ENCODE measurements at regions not wholly inside any gene's neighbourhood (a gene's known extent, or its start where the extent isn't known, plus 50 kb on each side); places are given as distances from the start of the nearest gene placed in this dataset.

DNA sequence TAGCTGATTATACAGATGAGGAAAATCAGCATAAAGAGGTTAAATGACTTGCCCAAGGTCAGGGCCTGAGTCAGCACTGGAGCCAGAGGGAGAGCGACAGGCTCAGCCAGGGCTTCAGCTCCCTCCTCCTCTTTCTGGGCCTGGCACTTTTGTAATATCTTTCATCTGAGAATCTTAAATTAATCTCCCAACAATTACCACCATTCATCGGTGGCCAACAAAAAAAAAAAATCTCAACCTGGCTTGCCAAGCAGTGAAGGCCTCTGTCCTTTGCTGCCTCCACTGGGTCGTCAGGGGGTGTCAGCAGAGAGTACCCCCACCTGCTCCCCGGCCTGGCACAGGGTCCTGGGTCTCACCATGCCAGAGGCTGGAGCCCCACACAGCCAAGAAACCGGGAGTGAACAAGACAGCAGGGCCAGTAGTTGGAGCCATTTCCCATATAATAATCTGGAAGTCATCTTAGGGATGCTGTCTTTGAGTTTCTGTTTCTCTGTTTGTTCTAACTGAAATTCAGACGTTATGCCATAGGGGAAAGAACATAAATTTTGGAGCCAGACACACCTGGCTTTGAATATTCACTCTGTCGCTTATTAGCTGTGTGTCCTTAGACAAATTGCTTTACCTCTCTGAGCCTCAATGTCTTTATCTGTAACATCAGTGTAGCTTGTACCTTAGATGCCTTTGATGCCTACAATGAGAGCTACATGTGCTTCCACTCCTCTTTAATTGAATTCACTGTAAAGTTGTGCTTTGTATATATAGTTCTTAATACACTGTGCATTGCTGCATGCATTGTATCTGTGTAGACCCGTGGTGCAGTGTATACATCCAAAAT, 299.9 kb upstream of the MSX2 start:
- TF ChIP-seq, protein P1, sequence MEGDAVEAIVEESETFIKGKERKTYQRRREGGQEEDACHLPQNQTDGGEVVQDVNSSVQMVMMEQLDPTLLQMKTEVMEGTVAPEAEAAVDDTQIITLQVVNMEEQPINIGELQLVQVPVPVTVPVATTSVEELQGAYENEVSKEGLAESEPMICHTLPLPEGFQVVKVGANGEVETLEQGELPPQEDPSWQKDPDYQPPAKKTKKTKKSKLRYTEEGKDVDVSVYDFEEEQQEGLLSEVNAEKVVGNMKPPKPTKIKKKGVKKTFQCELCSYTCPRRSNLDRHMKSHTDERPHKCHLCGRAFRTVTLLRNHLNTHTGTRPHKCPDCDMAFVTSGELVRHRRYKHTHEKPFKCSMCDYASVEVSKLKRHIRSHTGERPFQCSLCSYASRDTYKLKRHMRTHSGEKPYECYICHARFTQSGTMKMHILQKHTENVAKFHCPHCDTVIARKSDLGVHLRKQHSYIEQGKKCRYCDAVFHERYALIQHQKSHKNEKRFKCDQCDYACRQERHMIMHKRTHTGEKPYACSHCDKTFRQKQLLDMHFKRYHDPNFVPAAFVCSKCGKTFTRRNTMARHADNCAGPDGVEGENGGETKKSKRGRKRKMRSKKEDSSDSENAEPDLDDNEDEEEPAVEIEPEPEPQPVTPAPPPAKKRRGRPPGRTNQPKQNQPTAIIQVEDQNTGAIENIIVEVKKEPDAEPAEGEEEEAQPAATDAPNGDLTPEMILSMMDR (IDR thresholded peaks at IDR 0.05): no peak
- no peak for TF ChIP-seq POLR2A (IDR thresholded peaks at IDR 0.05)
